Fibroblast of skin of left quadriceps (primary cell): ENCODE measurements at regions not wholly inside any gene's neighbourhood (a gene's known extent, or its start where the extent isn't known, plus 50 kb on each side); places are given as distances from the start of the nearest gene placed in this dataset.
"Not testable (repeated sequence)": the region's sequence is repeated elsewhere in the genome, so short reads cannot be mapped to it uniquely, and the experiment has no call there.

ENCODE experiments used
- DNase-seq, 2 experiments: peaks; one replicate each; pipeline ENCODE4 v3.0.0-alpha.2; 2013; ENCODE audit warnings: low read depth in 2 of 2

DNA sequence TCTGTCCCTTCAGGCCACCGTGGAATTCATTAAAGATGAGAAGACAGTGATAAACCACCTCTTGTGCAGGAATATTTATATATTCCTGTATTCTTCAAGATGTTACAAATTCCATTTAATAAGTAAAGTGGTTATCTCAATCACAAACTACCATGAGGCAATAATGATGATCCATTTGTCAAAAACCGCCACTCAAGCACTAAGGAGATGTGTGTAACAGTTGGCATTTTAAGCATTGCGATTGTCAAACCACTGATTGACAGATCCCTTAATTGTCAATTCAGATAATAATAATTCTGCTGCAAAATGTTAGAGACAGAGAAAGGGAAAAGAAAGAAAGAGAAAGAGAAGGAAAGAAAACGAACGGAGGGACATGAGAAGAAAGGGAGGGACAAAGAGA lies 476.1 kb upstream of the RBFOX1 start:
- DNase-seq: no peak

- no peak for DNase-seq
These were observed 479.1 kb upstream of the RBFOX1 start for GRCh38 chr16:6853565-6853964.

DNA sequence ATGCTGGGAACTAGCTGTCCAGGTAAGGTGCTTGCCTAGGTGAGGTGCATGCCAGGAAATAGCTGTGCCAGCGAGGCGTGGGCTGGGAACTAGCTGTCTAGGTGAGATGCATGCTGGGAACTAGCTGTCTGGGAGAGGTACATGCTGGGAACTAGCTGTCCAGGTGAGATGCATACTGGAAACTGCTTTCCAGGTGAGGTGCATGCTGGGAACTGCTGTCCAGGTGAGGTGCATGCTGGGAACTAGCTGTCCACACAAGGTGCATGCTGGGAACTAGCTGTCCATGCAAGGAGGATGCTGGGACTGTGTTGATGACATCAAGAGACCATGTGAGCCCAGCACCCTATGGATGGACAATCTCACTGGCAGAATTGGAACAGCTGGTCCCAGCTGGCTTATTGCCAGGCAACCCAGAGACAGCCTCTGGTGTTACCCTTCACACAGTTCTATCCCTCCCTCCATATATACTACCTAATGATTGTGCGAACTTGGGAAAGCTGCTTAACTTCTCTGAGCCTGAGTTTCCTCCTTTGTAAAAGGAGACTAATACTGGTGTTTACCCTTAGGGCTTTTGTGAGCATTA lies 479.9 kb upstream of the RBFOX1 start:
- DNase-seq: no peak

DNA sequence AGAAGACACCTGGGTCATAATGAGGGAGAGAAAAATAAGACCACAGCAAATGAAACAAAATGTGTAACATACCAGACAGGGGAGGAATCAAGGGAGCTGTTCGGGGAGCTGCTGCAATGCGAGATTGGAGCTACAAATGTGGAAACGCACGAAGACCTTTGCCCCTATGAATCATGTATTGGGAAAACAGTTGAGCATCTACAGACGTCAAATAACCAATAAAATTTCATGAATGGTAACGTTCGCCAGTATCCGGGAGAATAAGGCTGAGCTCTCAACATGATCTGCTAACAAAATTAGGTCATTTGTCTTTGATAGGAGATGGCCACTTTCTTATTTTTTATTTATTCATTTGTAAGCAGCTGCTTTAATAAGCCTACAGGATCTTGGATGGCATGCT lies 486.2 kb upstream of the RBFOX1 start:
- DNase-seq: no peak

- DNase-seq: no peak
These were observed 491.3 kb upstream of the RBFOX1 start for GRCh38 chr16:6841392-6841791.

DNA sequence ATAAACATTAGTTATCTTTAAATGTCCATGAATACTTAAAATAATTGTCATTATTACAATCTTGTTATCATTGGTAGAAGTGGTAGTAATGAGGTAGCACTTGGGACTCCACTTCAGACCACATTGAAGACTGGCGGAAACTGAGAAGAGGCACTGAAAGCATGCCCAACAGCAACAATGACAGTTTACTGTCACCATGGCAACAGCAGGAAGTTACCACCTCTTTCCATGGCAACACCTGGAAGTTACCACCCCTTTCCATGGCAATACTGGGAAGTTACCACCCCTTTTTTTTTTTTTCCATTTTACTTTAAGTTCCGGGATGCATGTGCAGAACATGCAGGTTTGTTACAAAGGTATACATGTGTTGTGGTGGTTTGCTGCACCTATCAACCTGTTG lies 494.9 kb upstream of the RBFOX1 start:
- no peak for DNase-seq

DNA sequence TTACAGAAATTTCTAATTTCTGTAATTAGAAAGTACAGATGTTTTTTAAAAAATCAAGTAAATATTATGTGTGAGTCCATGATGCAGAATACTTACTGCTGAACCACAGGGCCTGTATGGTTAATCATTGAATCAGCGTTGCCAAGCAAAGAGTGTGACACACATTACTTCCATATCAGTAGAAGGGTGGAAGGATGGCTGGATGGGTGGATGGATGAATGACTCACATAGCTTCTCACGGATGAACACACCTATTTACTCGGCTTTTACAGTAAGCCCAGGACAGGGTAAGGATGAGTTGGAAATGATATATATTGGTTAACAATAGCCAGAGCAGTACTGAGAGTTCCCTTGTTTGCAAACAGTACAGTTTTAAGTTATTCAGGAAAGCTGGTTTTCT lies 495.9 kb upstream of the RBFOX1 start:
- DNase-seq: no peak

DNA sequence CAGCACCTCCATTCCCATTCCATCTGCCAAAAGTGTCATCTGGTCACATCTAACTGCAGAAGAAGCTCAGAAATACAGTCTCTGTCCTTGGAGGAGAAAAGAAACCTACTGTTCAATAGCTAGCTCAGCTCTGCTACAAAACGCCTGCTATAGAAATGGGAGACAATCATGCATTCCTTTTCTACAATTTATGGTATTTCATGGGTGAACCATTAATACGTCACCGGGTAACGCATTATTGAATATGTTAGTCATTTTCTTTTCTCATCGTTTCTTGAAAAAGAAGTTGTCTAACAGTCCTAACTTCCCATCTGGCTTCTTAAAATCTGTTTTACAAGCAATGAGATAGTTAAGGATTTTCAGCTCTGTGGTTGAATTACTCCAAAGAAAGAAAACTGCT lies 496.7 kb upstream of the RBFOX1 start:
- no peak for DNase-seq

- DNase-seq: no peak
These were observed 497.1 kb upstream of the RBFOX1 start for GRCh38 chr16:6835516-6835915.

- DNase-seq: no peak
These were observed 504.0 kb upstream of the RBFOX1 start for GRCh38 chr16:6828690-6829089.

GRCh38 chr16:6827931-6828330 lies 504.7 kb upstream of the RBFOX1 start:
- no peak for DNase-seq

DNA sequence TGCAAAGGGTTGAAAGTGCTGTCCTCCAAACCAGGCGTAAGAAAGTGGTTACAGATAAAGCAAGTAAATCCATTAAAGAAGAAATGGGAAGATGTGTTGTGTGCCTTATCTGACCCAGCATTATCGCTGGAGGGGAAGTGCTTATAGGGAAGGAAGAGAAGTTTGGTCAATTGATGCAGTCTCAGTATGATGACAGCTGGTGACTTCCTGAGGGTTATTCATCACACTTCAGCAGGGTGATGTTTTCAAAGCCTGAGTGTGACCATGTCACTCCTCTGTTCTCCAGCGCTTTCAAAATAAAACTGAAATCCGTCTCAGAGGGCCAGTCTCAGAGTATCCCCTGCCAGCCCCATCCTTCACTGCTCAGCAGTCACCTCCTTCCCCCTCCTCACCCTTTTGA lies 505.4 kb upstream of the RBFOX1 start:
- DNase-seq: no peak

- DNase-seq: no peak
These were observed 510.6 kb upstream of the RBFOX1 start for GRCh38 chr16:6822041-6822440.

DNA sequence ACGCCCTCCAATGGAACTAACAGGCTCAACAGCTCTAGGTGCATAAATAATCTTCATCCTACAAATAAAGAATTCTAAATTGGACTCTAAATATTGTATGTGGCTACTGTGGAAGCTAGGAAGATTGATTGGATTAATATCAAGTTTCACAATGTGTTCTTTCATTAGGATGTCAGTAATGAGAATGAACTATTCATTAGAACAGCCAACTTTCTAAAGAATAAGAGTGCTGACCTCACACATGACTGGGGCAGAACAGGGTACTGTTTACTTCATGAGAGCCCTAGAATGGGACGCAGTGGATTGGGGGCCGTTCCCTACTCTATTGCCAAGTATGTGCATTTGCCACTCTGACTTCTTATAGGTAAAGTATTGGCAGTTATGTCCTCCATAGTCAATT lies 528.2 kb upstream of the RBFOX1 start:
- no peak for DNase-seq

- no peak for DNase-seq
These were observed 529.5 kb upstream of the RBFOX1 start for GRCh38 chr16:6803176-6803575.

GRCh38 chr16:6797223-6797622 lies 535.4 kb upstream of the RBFOX1 start:
- no peak for DNase-seq

- DNase-seq: no peak
These were observed 555.0 kb upstream of the RBFOX1 start for GRCh38 chr16:6777624-6778023.

- no peak for DNase-seq
These were observed 556.9 kb upstream of the RBFOX1 start for GRCh38 chr16:6775712-6776111.

DNA sequence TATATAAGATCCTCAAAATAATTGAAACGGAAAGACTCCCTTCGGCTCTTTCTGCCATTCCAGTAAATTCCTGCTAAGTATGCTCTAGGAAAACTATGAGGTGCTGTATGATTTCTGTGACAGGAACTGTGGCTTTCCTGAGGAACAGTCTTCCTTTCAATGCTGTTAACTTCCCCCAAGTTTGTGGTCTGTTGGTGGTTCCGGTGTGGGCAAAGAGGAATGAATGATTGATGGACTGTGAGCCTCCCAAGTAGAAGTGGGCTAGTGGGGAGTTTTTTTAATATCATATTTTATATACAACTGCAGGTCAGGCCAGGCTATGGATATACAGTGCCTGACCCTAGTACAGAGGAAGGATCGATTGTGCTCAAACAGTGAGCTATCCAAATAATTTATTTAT lies 560.7 kb upstream of the RBFOX1 start:
- no peak for DNase-seq

DNA sequence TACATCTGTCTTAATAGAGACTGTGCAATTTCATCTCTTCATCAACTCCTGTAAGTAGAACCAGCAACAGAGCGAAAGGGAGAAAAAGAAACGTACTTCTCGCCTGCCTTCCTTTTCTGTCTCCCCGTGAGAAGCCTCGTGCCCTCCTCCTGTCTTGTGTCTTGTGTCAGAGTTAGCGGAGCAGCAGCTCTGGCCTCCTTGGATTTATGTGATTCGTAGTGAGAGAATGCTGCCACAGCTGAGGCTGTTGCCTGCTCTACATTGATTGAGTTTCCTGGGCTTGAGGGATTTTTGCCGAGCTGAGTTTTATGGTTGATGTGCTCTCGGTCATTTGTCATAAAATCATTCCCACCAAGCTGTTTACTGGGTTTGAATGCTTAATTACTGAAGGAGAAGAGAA lies 579.1 kb upstream of the RBFOX1 start:
- no peak for DNase-seq

GRCh38 chr16:6751191-6751590 lies 581.5 kb upstream of the RBFOX1 start:
- no peak for DNase-seq

GRCh38 chr16:6749698-6750097 lies 582.9 kb upstream of the RBFOX1 start:
- DNase-seq: no peak

DNA sequence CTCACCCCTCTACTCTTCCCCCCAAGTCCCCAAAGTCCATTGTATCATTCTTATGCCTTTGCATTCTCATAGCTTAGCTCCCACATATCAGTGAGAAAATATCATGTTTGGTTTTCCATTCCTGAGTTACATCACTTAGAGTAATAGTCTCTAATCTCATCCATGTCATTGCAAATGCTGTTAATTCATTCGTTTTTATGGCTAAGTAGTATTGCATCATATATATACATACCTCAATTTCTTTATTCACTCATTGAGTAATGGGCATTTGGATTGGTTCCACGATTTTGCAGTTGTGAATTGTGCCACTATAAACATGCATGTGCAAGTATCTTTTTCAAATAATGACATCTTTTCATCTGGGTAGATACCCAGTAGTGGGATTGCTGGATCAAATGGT lies 596.3 kb upstream of the RBFOX1 start:
- not testable (repeated sequence) for DNase-seq

- no peak for DNase-seq
These were observed 597.0 kb upstream of the RBFOX1 start for GRCh38 chr16:6735631-6736030.

- DNase-seq: no peak
These were observed 600.5 kb upstream of the RBFOX1 start for GRCh38 chr16:6732166-6732565.
